Epithelial cell of prostate (primary cell): ENCODE measurements at regions not wholly inside any gene's neighbourhood (a gene's known extent, or its start where the extent isn't known, plus 50 kb on each side); places are given as distances from the start of the nearest gene placed in this dataset.

Experiments
- DNase-seq: peaks from one replicate; pipeline ENCODE4 v3.0.0-alpha.2; 2011; ENCODE audit warnings: low read depth, low spot score
- H3K27ac ChIP-seq: fragments of 450-650 bp; 2 replicates; pipeline ENCODE4 v1.5.1; 2017; ENCODE audit warnings: mild to moderate bottlenecking

GRCh38 chr5:43959144-43959543 lies 356.2 kb downstream of the NNT start:
- DNase-seq = no peak

GRCh38 chr5:43947935-43948334 lies 345.0 kb downstream of the NNT start:
- H3K27ac ChIP-seq = no peak overlapping the region
- DNase-seq = no peak

More at GRCh38 chr5:43959144-43959543, 356.2 kb downstream of the NNT start:
- no peak overlapping the region for H3K27ac ChIP-seq

GRCh38 chr5:43941806-43942205 lies 338.8 kb downstream of the NNT start:
- no peak overlapping the region for H3K27ac ChIP-seq
- no peak for DNase-seq

GRCh38 chr5:43940562-43940961 lies 337.6 kb downstream of the NNT start:
- DNase-seq = no peak
- no peak overlapping the region for H3K27ac ChIP-seq

GRCh38 chr5:43926923-43927322 lies 323.9 kb downstream of the NNT start:
- H3K27ac ChIP-seq = no peak overlapping the region
- DNase-seq = no peak

- no peak overlapping the region for H3K27ac ChIP-seq
- DNase-seq = no peak
Observed at GRCh38 chr5:43920422-43920821, 317.4 kb downstream of the NNT start.

GRCh38 chr5:43917925-43918324 lies 314.9 kb downstream of the NNT start:
- no peak overlapping the region for H3K27ac ChIP-seq
- DNase-seq = no peak

GRCh38 chr5:43903129-43903528 lies 300.1 kb downstream of the NNT start:
- H3K27ac ChIP-seq = no peak overlapping the region
- no peak for DNase-seq

- no peak overlapping the region for H3K27ac ChIP-seq
- DNase-seq = no peak
Observed at GRCh38 chr5:43900974-43901373, 298.0 kb downstream of the NNT start.

- no peak for DNase-seq
- H3K27ac ChIP-seq = no peak overlapping the region
Observed at GRCh38 chr5:43895876-43896275, 292.9 kb downstream of the NNT start.

- no peak for DNase-seq
Observed at GRCh38 chr5:43893951-43894684, 291.1 kb downstream of the NNT start.

GRCh38 chr5:43891112-43891511 lies 288.1 kb downstream of the NNT start:
- H3K27ac ChIP-seq = no peak overlapping the region
- DNase-seq = no peak

More at GRCh38 chr5:43893951-43894684, 291.1 kb downstream of the NNT start:
- H3K27ac ChIP-seq = no peak overlapping the region

- no peak overlapping the region for H3K27ac ChIP-seq
- DNase-seq = no peak
Observed at GRCh38 chr5:43889233-43889632, 286.3 kb downstream of the NNT start.

GRCh38 chr5:43875741-43876140 lies 272.8 kb downstream of the NNT start:
- DNase-seq = no peak
- no peak overlapping the region for H3K27ac ChIP-seq

- no peak for DNase-seq
- H3K27ac ChIP-seq = no peak overlapping the region
Observed at GRCh38 chr5:43874772-43875171, 271.8 kb downstream of the NNT start.

GRCh38 chr5:43873791-43874190 lies 270.8 kb downstream of the NNT start:
- DNase-seq = no peak
- H3K27ac ChIP-seq = no peak overlapping the region

- no peak overlapping the region for H3K27ac ChIP-seq
- no peak for DNase-seq
Observed at GRCh38 chr5:43859309-43859708, 256.3 kb downstream of the NNT start.

- no peak overlapping the region for H3K27ac ChIP-seq
- no peak for DNase-seq
Observed at GRCh38 chr5:43855452-43855851, 252.5 kb downstream of the NNT start.

GRCh38 chr5:43854697-43855292 lies 251.8 kb downstream of the NNT start:
- DNase-seq = no peak

GRCh38 chr5:43852279-43852678 lies 249.3 kb downstream of the NNT start:
- DNase-seq = no peak
- H3K27ac ChIP-seq = no peak overlapping the region

More at GRCh38 chr5:43854697-43855292, 251.8 kb downstream of the NNT start:
- H3K27ac ChIP-seq = no peak overlapping the region

- no peak overlapping the region for H3K27ac ChIP-seq
- no peak for DNase-seq
Observed at GRCh38 chr5:43851741-43852140, 248.8 kb downstream of the NNT start.
